MM.1S (cell line): ENCODE measurements at regions not wholly inside any gene's neighbourhood (a gene's known extent, or its start where the extent isn't known, plus 50 kb on each side); places are given as distances from the start of the nearest gene placed in this dataset.

ENCODE experiments used
- DNase-seq: peaks from one replicate; pipeline ENCODE4 v3.0.0-alpha.2; 2015
- H2AFZ ChIP-seq: fragments of 300-600 bp; sonication (generic); 2 replicates; pipeline ENCODE4 v1.6.0; 2016; ENCODE audit warnings: antibody characterized with exemption, low read length
- H3F3A ChIP-seq: fragments of 300-600 bp; sonication (generic); 2 replicates; pipeline ENCODE4 v1.6.1; 2016; ENCODE audit warnings: mild to moderate bottlenecking, antibody characterized with exemption, low read length, moderate library complexity, mixed read lengths; ENCODE audit not compliant: insufficient read depth
- H3K27ac ChIP-seq: fragments of 300-600 bp; sonication (generic); 2 replicates; pipeline ENCODE4 v1.5.1; 2016; ENCODE audit warnings: mild to moderate bottlenecking, low read length
- H3K27me3 ChIP-seq: fragments of 300-600 bp; sonication (generic); replicated peaks from 2 replicates; pipeline ENCODE4 v1.6.0; 2016; ENCODE audit warnings: low read length; ENCODE audit not compliant: insufficient read depth
- H3K36me3 ChIP-seq: fragments of 300-600 bp; sonication (generic); replicated peaks from 2 replicates; pipeline ENCODE4 v1.6.1; 2016; ENCODE audit warnings: mild to moderate bottlenecking, low read length, mixed read lengths; ENCODE audit not compliant: insufficient read depth
- H3K4me1 ChIP-seq: fragments of 300-600 bp; sonication (generic); 2 replicates; pipeline ENCODE4 v1.6.1; 2016; ENCODE audit warnings: low read length, mixed read lengths
- H3K4me2 ChIP-seq: fragments of 300-600 bp; sonication (generic); 2 replicates; pipeline ENCODE4 v1.6.0; 2016; ENCODE audit warnings: low read depth, low read length
- H3K4me3 ChIP-seq: fragments of 300-600 bp; sonication (generic); 2 replicates; pipeline ENCODE4 v1.5.1; 2016; ENCODE audit warnings: low read length, mixed read lengths
- H3K79me2 ChIP-seq: fragments of 300-600 bp; sonication (generic); 2 replicates; pipeline ENCODE4 v1.6.1; 2016; ENCODE audit warnings: mixed run types, low read length, mixed read lengths
- H3K9ac ChIP-seq: fragments of 300-600 bp; sonication (generic); 2 replicates; pipeline ENCODE4 v1.6.1; 2016; ENCODE audit warnings: low read length, mixed read lengths
- H3K9me2 ChIP-seq: fragments of 300-600 bp; sonication (generic); replicated peaks from 2 replicates; pipeline ENCODE4 v1.6.1; 2016; ENCODE audit warnings: mild to moderate bottlenecking, low read length, mixed read lengths; ENCODE audit not compliant: insufficient read depth
- H3K9me3 ChIP-seq: fragments of 300-600 bp; sonication (generic); replicated peaks from 2 replicates; pipeline ENCODE4 v1.6.1; 2016; ENCODE audit warnings: mild to moderate bottlenecking, low read length, mixed read lengths; ENCODE audit not compliant: insufficient read depth
- H4K20me1 ChIP-seq: fragments of 300-600 bp; sonication (generic); 2 replicates; pipeline ENCODE4 v1.6.1; 2016; ENCODE audit warnings: mild to moderate bottlenecking, low read length, moderate library complexity, mixed read lengths; ENCODE audit not compliant: insufficient read depth
- EZH2 ChIP-seq: fragments of 300-600 bp; sonication (generic); optimal IDR thresholded peaks from 2 replicates; pipeline ENCODE3; 2017; ENCODE audit warnings: low read depth, mild to moderate bottlenecking, antibody characterized with exemption, low read length, mixed read lengths
- EZH2phosphoT487 ChIP-seq: fragments of 300-600 bp; sonication (generic); IDR thresholded peaks from 2 replicates; pipeline ENCODE4 v1.6.1; 2018; ENCODE audit warnings: antibody characterized with exemption, low read length
- TF ChIP-seq, protein P1 (sequence below): fragments of 300-600 bp; sonication (generic); IDR thresholded peaks from 2 replicates; pipeline ENCODE4 v1.5.1; 2016; ENCODE audit warnings: antibody characterized with exemption, low read length, mixed read lengths

DNA sequence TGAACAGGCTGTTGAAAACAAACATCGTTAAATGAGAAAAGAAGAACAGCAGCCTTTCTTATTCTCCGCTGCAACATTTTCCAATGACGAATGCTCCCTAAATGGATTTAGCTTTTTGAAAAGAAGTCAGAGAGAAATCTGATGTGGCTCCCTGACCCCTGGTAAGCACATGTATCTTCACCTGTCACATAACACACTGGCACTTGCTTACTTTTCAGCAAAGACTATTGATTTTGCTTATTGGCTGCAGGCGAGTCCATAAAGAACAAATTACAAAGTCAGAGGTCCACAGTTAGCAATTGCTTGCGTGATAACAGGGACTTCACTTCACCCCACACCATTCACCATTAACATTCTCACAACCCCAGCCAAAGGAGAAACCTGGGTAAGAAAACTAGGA lies 362.8 kb downstream of the GPATCH2 start:
- Histone ChIP-seq H3F3A (no peaks in the 10 kb centered on the region), H3K4me3 (no peak overlapping the region), H3K9me2 (no peaks in the 10 kb centered on the region), H3K27ac (no peak overlapping the region), H3K27me3 (no peaks in the 10 kb centered on the region), H3K4me2 (no peak overlapping the region), H2AFZ (no peak overlapping the region), H3K9ac (no peak overlapping the region), H4K20me1 (no peaks in the 10 kb centered on the region), H3K79me2 (no peaks in the 10 kb centered on the region), H3K36me3 (no peaks in the 10 kb centered on the region), H3K4me1 (no peaks in the 10 kb centered on the region), H3K9me3 (no peaks in the 10 kb centered on the region)
- TF ChIP-seq, protein P1, sequence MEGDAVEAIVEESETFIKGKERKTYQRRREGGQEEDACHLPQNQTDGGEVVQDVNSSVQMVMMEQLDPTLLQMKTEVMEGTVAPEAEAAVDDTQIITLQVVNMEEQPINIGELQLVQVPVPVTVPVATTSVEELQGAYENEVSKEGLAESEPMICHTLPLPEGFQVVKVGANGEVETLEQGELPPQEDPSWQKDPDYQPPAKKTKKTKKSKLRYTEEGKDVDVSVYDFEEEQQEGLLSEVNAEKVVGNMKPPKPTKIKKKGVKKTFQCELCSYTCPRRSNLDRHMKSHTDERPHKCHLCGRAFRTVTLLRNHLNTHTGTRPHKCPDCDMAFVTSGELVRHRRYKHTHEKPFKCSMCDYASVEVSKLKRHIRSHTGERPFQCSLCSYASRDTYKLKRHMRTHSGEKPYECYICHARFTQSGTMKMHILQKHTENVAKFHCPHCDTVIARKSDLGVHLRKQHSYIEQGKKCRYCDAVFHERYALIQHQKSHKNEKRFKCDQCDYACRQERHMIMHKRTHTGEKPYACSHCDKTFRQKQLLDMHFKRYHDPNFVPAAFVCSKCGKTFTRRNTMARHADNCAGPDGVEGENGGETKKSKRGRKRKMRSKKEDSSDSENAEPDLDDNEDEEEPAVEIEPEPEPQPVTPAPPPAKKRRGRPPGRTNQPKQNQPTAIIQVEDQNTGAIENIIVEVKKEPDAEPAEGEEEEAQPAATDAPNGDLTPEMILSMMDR: no peak
- TF ChIP-seq EZH2phosphoT487: no peak
- no peak for TF ChIP-seq EZH2
- DNase-seq: no peak

DNA sequence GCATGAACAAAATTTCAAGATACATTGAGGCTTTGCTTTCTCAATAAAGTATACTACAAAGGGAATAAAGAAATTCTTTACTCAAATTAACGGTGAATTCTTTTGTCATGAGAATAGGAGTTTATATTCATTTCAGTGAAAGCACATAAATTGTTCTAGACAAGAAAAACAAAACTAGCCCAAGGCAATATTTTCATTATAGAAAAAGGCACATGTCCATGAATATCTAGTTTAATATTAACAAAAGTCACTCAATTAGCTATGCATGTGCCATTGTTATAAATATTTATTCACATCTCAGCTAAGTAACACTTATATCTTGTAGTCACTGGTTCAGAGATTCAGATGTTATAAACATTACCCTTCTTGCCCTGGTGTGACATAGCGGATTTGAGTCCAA lies 369.3 kb downstream of the GPATCH2 start:
- Histone ChIP-seq H3F3A (no peaks in the 10 kb centered on the region), H3K36me3 (no peaks in the 10 kb centered on the region)

DNA sequence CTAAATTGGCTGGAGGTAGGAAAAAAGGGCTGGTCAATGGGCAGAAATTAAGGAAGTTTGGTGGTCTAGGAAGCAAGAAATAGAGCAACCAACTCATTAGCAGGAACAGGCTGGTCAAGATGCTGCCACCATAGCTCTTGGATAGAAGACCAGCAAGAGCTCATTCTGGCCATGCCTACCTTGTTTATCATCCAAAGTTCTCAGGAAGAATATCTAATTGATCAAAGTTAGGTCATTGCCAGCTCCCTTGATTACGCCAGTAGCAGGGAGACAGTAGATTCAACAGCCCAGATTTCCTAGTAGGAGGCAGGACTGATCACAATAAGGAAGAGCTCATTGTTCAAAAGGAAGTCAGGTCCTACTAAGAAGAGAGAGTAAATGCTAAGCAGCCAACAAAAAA lies 370.2 kb downstream of the GPATCH2 start:
- H3K9ac ChIP-seq: no peak overlapping the region

More for the DNA sequence above, 369.3 kb downstream of the GPATCH2 start:
- DNase-seq: no peak
- Histone ChIP-seq H3K9me3 (no peaks in the 10 kb centered on the region), H3K9me2 (no peaks in the 10 kb centered on the region), H3K9ac (no peak overlapping the region), H2AFZ (no peak overlapping the region), H4K20me1 (no peaks in the 10 kb centered on the region), H3K79me2 (no peaks in the 10 kb centered on the region), H3K27ac (no peak overlapping the region), H3K4me2 (no peak overlapping the region), H3K27me3 (no peaks in the 10 kb centered on the region), H3K4me3 (no peak overlapping the region), H3K4me1 (no peaks in the 10 kb centered on the region)
- TF ChIP-seq EZH2phosphoT487 (no peak), EZH2 (no peak)
- TF ChIP-seq, protein P1: no peak

More for the DNA sequence above, 370.2 kb downstream of the GPATCH2 start:
- H3K9me3 ChIP-seq: no peaks in the 10 kb centered on the region
- no peak overlapping the region for H3K4me3 ChIP-seq
- no peaks in the 10 kb centered on the region for H3F3A ChIP-seq
- DNase-seq: no peak
- H3K27ac ChIP-seq: no peak overlapping the region
- TF ChIP-seq, protein P1: no peak
- TF ChIP-seq EZH2 (no peak), EZH2phosphoT487 (no peak)
- H3K9me2 ChIP-seq: no peaks in the 10 kb centered on the region
- H3K79me2 ChIP-seq: no peaks in the 10 kb centered on the region
- H3K4me1 ChIP-seq: no peaks in the 10 kb centered on the region
- no peak overlapping the region for H2AFZ ChIP-seq
- no peaks in the 10 kb centered on the region for H3K27me3 ChIP-seq
- H3K4me2 ChIP-seq: no peak overlapping the region
- H3K36me3 ChIP-seq: no peaks in the 10 kb centered on the region
- no peaks in the 10 kb centered on the region for H4K20me1 ChIP-seq
